ENCODE measurements at regions not wholly inside any gene's neighbourhood (a gene's known extent, or its start where the extent isn't known, plus 50 kb on each side); places are given as distances from the start of the nearest gene placed in this dataset.

- no peak for TF ChIP-seq EGR1 (IDR thresholded peaks at IDR 0.05)
These were observed 102.8 kb upstream of the CHL1 start for GRCh38 chr3:93746-94145.

- no peak for TF ChIP-seq CEBPB (IDR thresholded peaks at IDR 0.05)
- TF ChIP-seq RAD21 (IDR thresholded peaks at IDR 0.05; ENCODE audit: low read depth) = no peak
- TF ChIP-seq CREB1 (IDR thresholded peaks at IDR 0.05; ENCODE audit: low read depth) = no peak
- TF ChIP-seq NFIC (IDR thresholded peaks at IDR 0.05) = no peak
These were observed 100.3 kb upstream of the CHL1 start for GRCh38 chr3:96259-96658.

GRCh38 chr3:97417-98258 is 98.9 kb upstream of the CHL1 start:
- TF ChIP-seq CEBPB (IDR thresholded peaks at IDR 0.05) (no peak), TEAD4 (IDR thresholded peaks at IDR 0.05) (no peak), TCF12 (IDR thresholded peaks at IDR 0.05; ENCODE audit: low read depth) (no peak)

- no peak for TF ChIP-seq USF1 (IDR thresholded peaks at IDR 0.05)
- TF ChIP-seq TAF1 (IDR thresholded peaks at IDR 0.05; ENCODE audit: low read depth) = no peak
- TF ChIP-seq RAD21 (IDR thresholded peaks at IDR 0.05; ENCODE audit: low read depth) = no peak
- TF ChIP-seq CEBPB (IDR thresholded peaks at IDR 0.05) = no peak
- no peak for TF ChIP-seq REST (IDR thresholded peaks at IDR 0.05; ENCODE audit: low read depth)
- TF ChIP-seq TCF12 (IDR thresholded peaks at IDR 0.05; ENCODE audit: low read depth) = no peak
These were observed 98.3 kb upstream of the CHL1 start for GRCh38 chr3:98259-98654.

GRCh38 chr3:99506-99905 is 97.1 kb upstream of the CHL1 start:
- TF ChIP-seq FOXM1 (IDR thresholded peaks at IDR 0.05; ENCODE audit: borderline replicate concordance, low read depth) = no peak
- TF ChIP-seq REST (IDR thresholded peaks at IDR 0.05; ENCODE audit: low read depth) = no peak
- TF ChIP-seq TAF1 (IDR thresholded peaks at IDR 0.05; ENCODE audit: low read depth) = no peak
- TF ChIP-seq MAX (IDR thresholded peaks at IDR 0.05) = no peak
- no peak for TF ChIP-seq CEBPB (IDR thresholded peaks at IDR 0.05)
- TF ChIP-seq TEAD4 (IDR thresholded peaks at IDR 0.05) = no peak
- no peak for TF ChIP-seq EGR1 (IDR thresholded peaks at IDR 0.05)
- TF ChIP-seq NFIC (IDR thresholded peaks at IDR 0.05) = no peak
- TF ChIP-seq EP300 (IDR thresholded peaks at IDR 0.05; ENCODE audit: borderline replicate concordance) = no peak
- no peak for TF ChIP-seq ZBTB7A (IDR thresholded peaks at IDR 0.05; ENCODE audit: low read depth)
- no peak for TF ChIP-seq CREB1 (IDR thresholded peaks at IDR 0.05; ENCODE audit: low read depth)
- no peak for TF ChIP-seq RAD21 (IDR thresholded peaks at IDR 0.05; ENCODE audit: low read depth)
- no peak for TF ChIP-seq YY1 (IDR thresholded peaks at IDR 0.05; ENCODE audit: low read depth)
- TF ChIP-seq TCF12 (IDR thresholded peaks at IDR 0.05; ENCODE audit: low read depth) = no peak
- no peak for TF ChIP-seq USF1 (IDR thresholded peaks at IDR 0.05)

- TF ChIP-seq FOXM1 (IDR thresholded peaks at IDR 0.05; ENCODE audit: borderline replicate concordance, low read depth) (no peak), TEAD4 (IDR thresholded peaks at IDR 0.05) (no peak), RAD21 (IDR thresholded peaks at IDR 0.05; ENCODE audit: low read depth) (no peak), REST (IDR thresholded peaks at IDR 0.05; ENCODE audit: low read depth) (no peak), USF1 (IDR thresholded peaks at IDR 0.05) (no peak), TAF1 (IDR thresholded peaks at IDR 0.05; ENCODE audit: low read depth) (no peak), YY1 (IDR thresholded peaks at IDR 0.05; ENCODE audit: low read depth) (no peak), TCF12 (IDR thresholded peaks at IDR 0.05; ENCODE audit: low read depth) (no peak), MAX (IDR thresholded peaks at IDR 0.05) (no peak), ZBTB7A (IDR thresholded peaks at IDR 0.05; ENCODE audit: low read depth) (no peak), EGR1 (IDR thresholded peaks at IDR 0.05) (no peak), CEBPB (IDR thresholded peaks at IDR 0.05) (no peak), CREB1 (IDR thresholded peaks at IDR 0.05; ENCODE audit: low read depth) (no peak), NFIC (IDR thresholded peaks at IDR 0.05) (no peak), EP300 (IDR thresholded peaks at IDR 0.05; ENCODE audit: borderline replicate concordance) (no peak)
These were observed 94.1 kb upstream of the CHL1 start for GRCh38 chr3:102484-102883.

Measured in Ishikawa (cell line).